ENCODE measurements at regions not wholly inside any gene's neighbourhood (a gene's known extent, or its start where the extent isn't known, plus 50 kb on each side); places are given as distances from the start of the nearest gene placed in this dataset.

DNA sequence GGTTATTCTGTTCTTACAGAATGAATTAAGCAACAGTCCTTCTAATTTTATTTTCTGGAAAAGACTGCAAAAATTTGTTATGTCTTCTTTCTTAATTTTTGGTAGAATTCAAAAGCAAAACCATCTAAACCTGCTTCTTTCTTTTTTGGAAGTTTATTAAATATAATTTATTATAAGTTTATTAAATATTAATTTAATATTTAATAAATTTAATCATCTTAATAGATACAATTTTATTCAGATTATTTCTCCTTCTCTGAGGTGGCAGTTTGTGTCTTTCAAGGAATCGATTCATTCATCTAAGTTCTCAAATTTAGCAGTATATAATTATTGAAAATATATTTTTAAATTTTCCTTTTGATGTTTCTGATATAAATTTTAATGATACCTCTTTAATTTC is 837.5 kb upstream of the LRRC4C start:
- TF ChIP-seq, protein P1, sequence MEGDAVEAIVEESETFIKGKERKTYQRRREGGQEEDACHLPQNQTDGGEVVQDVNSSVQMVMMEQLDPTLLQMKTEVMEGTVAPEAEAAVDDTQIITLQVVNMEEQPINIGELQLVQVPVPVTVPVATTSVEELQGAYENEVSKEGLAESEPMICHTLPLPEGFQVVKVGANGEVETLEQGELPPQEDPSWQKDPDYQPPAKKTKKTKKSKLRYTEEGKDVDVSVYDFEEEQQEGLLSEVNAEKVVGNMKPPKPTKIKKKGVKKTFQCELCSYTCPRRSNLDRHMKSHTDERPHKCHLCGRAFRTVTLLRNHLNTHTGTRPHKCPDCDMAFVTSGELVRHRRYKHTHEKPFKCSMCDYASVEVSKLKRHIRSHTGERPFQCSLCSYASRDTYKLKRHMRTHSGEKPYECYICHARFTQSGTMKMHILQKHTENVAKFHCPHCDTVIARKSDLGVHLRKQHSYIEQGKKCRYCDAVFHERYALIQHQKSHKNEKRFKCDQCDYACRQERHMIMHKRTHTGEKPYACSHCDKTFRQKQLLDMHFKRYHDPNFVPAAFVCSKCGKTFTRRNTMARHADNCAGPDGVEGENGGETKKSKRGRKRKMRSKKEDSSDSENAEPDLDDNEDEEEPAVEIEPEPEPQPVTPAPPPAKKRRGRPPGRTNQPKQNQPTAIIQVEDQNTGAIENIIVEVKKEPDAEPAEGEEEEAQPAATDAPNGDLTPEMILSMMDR (IDR thresholded peaks at IDR 0.05) = no peak
- TF ChIP-seq EP300 (IDR thresholded peaks at IDR 0.05) (no peak), POLR2A (IDR thresholded peaks at IDR 0.05) (no peak)
